ENCODE measurements at regions not wholly inside any gene's neighbourhood (a gene's known extent, or its start where the extent isn't known, plus 50 kb on each side); places are given as distances from the start of the nearest gene placed in this dataset.
"Not testable (repeated sequence)": the region's sequence is repeated elsewhere in the genome, so short reads cannot be mapped to it uniquely, and the experiment has no call there.

- Histone ChIP-seq H3K36me3 (ENCODE audit: control insufficient read depth, insufficient read depth, low read length) (no peaks in the 10 kb centered on the region), H3K27me3 (ENCODE audit: control insufficient read depth, insufficient read depth, low read length) (no peaks in the 10 kb centered on the region), H3K27ac (ENCODE audit: low read depth, low read length) (no peak overlapping the region), H3K9ac (ENCODE audit: low read length) (no peak overlapping the region), H3K4me1 (ENCODE audit: control insufficient read depth, insufficient read depth, low read length) (no peaks in the 10 kb centered on the region), H3K4me3 (ENCODE audit: low read length) (no peak overlapping the region)
Measured at GRCh38 chr11:42849362-42849761, 462.4 kb upstream of the API5 start.

- Histone ChIP-seq H3K36me3 (ENCODE audit: control insufficient read depth, insufficient read depth, low read length) (no peaks in the 10 kb centered on the region), H3K4me3 (ENCODE audit: low read length) (no peak overlapping the region), H3K4me1 (ENCODE audit: control insufficient read depth, insufficient read depth, low read length) (no peaks in the 10 kb centered on the region), H3K27ac (ENCODE audit: low read depth, low read length) (no peak overlapping the region), H3K27me3 (ENCODE audit: control insufficient read depth, insufficient read depth, low read length) (no peaks in the 10 kb centered on the region), H3K9ac (ENCODE audit: low read length) (no peak overlapping the region)
Measured at GRCh38 chr11:42857344-42857743, 454.5 kb upstream of the API5 start.

GRCh38 chr11:42870480-42870879 is 441.3 kb upstream of the API5 start:
- no peak overlapping the region for H3K4me3 ChIP-seq (ENCODE audit: low read length)
- no peak overlapping the region for H3K9ac ChIP-seq (ENCODE audit: low read length)
- H3K36me3 ChIP-seq (ENCODE audit: control insufficient read depth, insufficient read depth, low read length) = no peaks in the 10 kb centered on the region
- H3K4me1 ChIP-seq (ENCODE audit: control insufficient read depth, insufficient read depth, low read length) = no peaks in the 10 kb centered on the region
- H3K27ac ChIP-seq (ENCODE audit: low read depth, low read length) = no peak overlapping the region
- H3K27me3 ChIP-seq (ENCODE audit: control insufficient read depth, insufficient read depth, low read length) = no peaks in the 10 kb centered on the region

GRCh38 chr11:42873800-42874405 is 437.9 kb upstream of the API5 start:
- not testable (repeated sequence) for H3K9ac ChIP-seq (ENCODE audit: low read length); H3K27me3 ChIP-seq (ENCODE audit: control insufficient read depth, insufficient read depth, low read length)

GRCh38 chr11:42881335-42881734 is 430.5 kb upstream of the API5 start:
- H3K36me3 ChIP-seq (ENCODE audit: control insufficient read depth, insufficient read depth, low read length) = not testable (repeated sequence)

More at GRCh38 chr11:42873800-42874405, 437.9 kb upstream of the API5 start:
- H3K27ac ChIP-seq (ENCODE audit: low read depth, low read length); H3K4me1 ChIP-seq (ENCODE audit: control insufficient read depth, insufficient read depth, low read length); H3K4me3 ChIP-seq (ENCODE audit: low read length); H3K36me3 ChIP-seq (ENCODE audit: control insufficient read depth, insufficient read depth, low read length): not testable (repeated sequence)

GRCh38 chr11:42890773-42891172 is 421.0 kb upstream of the API5 start:
- H3K9ac ChIP-seq (ENCODE audit: low read length) = no peak overlapping the region
- no peaks in the 10 kb centered on the region for H3K27me3 ChIP-seq (ENCODE audit: control insufficient read depth, insufficient read depth, low read length)
- no peaks in the 10 kb centered on the region for H3K36me3 ChIP-seq (ENCODE audit: control insufficient read depth, insufficient read depth, low read length)
- no peaks in the 10 kb centered on the region for H3K4me1 ChIP-seq (ENCODE audit: control insufficient read depth, insufficient read depth, low read length)
- no peak overlapping the region for H3K4me3 ChIP-seq (ENCODE audit: low read length)
- H3K27ac ChIP-seq (ENCODE audit: low read depth, low read length) = no peak overlapping the region

More at GRCh38 chr11:42881335-42881734, 430.5 kb upstream of the API5 start:
- H3K27me3 ChIP-seq (ENCODE audit: control insufficient read depth, insufficient read depth, low read length); H3K4me3 ChIP-seq (ENCODE audit: low read length); H3K4me1 ChIP-seq (ENCODE audit: control insufficient read depth, insufficient read depth, low read length); H3K27ac ChIP-seq (ENCODE audit: low read depth, low read length); H3K9ac ChIP-seq (ENCODE audit: low read length): not testable (repeated sequence)

GRCh38 chr11:42901084-42901483 is 410.7 kb upstream of the API5 start:
- Histone ChIP-seq H3K9ac (ENCODE audit: low read length) (no peak overlapping the region), H3K27me3 (ENCODE audit: control insufficient read depth, insufficient read depth, low read length) (no peaks in the 10 kb centered on the region), H3K36me3 (ENCODE audit: control insufficient read depth, insufficient read depth, low read length) (no peaks in the 10 kb centered on the region), H3K27ac (ENCODE audit: low read depth, low read length) (no peak overlapping the region), H3K4me1 (ENCODE audit: control insufficient read depth, insufficient read depth, low read length) (no peaks in the 10 kb centered on the region), H3K4me3 (ENCODE audit: low read length) (no peak overlapping the region)

GRCh38 chr11:42906226-42906625 is 405.6 kb upstream of the API5 start:
- H3K36me3 ChIP-seq (ENCODE audit: control insufficient read depth, insufficient read depth, low read length) = no peaks in the 10 kb centered on the region
- H3K27me3 ChIP-seq (ENCODE audit: control insufficient read depth, insufficient read depth, low read length) = no peaks in the 10 kb centered on the region

GRCh38 chr11:42913731-42914130 is 398.1 kb upstream of the API5 start:
- Histone ChIP-seq H3K4me1 (ENCODE audit: control insufficient read depth, insufficient read depth, low read length) (no peaks in the 10 kb centered on the region), H3K36me3 (ENCODE audit: control insufficient read depth, insufficient read depth, low read length) (no peaks in the 10 kb centered on the region), H3K27me3 (ENCODE audit: control insufficient read depth, insufficient read depth, low read length) (no peaks in the 10 kb centered on the region), H3K27ac (ENCODE audit: low read depth, low read length) (no peak overlapping the region), H3K4me3 (ENCODE audit: low read length) (no peak overlapping the region), H3K9ac (ENCODE audit: low read length) (no peak overlapping the region)

More at GRCh38 chr11:42906226-42906625, 405.6 kb upstream of the API5 start:
- Histone ChIP-seq H3K4me1 (ENCODE audit: control insufficient read depth, insufficient read depth, low read length) (no peaks in the 10 kb centered on the region), H3K9ac (ENCODE audit: low read length) (no peak overlapping the region), H3K4me3 (ENCODE audit: low read length) (no peak overlapping the region), H3K27ac (ENCODE audit: low read depth, low read length) (no peak overlapping the region)

- Histone ChIP-seq H3K4me3 (ENCODE audit: low read length) (no peak overlapping the region), H3K36me3 (ENCODE audit: control insufficient read depth, insufficient read depth, low read length) (no peaks in the 10 kb centered on the region), H3K9ac (ENCODE audit: low read length) (no peak overlapping the region), H3K27me3 (ENCODE audit: control insufficient read depth, insufficient read depth, low read length) (no peaks in the 10 kb centered on the region), H3K27ac (ENCODE audit: low read depth, low read length) (no peak overlapping the region), H3K4me1 (ENCODE audit: control insufficient read depth, insufficient read depth, low read length) (no peaks in the 10 kb centered on the region)
Measured at GRCh38 chr11:42923651-42924050, 388.1 kb upstream of the API5 start.

GRCh38 chr11:42925916-42926315 is 385.9 kb upstream of the API5 start:
- Histone ChIP-seq H3K4me1 (ENCODE audit: control insufficient read depth, insufficient read depth, low read length) (no peaks in the 10 kb centered on the region), H3K27ac (ENCODE audit: low read depth, low read length) (no peak overlapping the region), H3K36me3 (ENCODE audit: control insufficient read depth, insufficient read depth, low read length) (no peaks in the 10 kb centered on the region), H3K9ac (ENCODE audit: low read length) (no peak overlapping the region), H3K27me3 (ENCODE audit: control insufficient read depth, insufficient read depth, low read length) (no peaks in the 10 kb centered on the region), H3K4me3 (ENCODE audit: low read length) (no peak overlapping the region)

GRCh38 chr11:42947405-42947804 is 364.4 kb upstream of the API5 start:
- Histone ChIP-seq H3K4me3 (ENCODE audit: low read length) (no peak overlapping the region), H3K9ac (ENCODE audit: low read length) (no peak overlapping the region), H3K4me1 (ENCODE audit: control insufficient read depth, insufficient read depth, low read length) (no peaks in the 10 kb centered on the region), H3K36me3 (ENCODE audit: control insufficient read depth, insufficient read depth, low read length) (no peaks in the 10 kb centered on the region), H3K27me3 (ENCODE audit: control insufficient read depth, insufficient read depth, low read length) (no peaks in the 10 kb centered on the region), H3K27ac (ENCODE audit: low read depth, low read length) (no peak overlapping the region)

GRCh38 chr11:42949738-42950376 is 361.9 kb upstream of the API5 start:
- not testable (repeated sequence) for H3K4me1 ChIP-seq (ENCODE audit: control insufficient read depth, insufficient read depth, low read length); H3K36me3 ChIP-seq (ENCODE audit: control insufficient read depth, insufficient read depth, low read length); H3K9ac ChIP-seq (ENCODE audit: low read length); H3K27ac ChIP-seq (ENCODE audit: low read depth, low read length); H3K4me3 ChIP-seq (ENCODE audit: low read length); H3K27me3 ChIP-seq (ENCODE audit: control insufficient read depth, insufficient read depth, low read length)

Measured in rectal smooth muscle tissue (tissue), 1 donor.